Adrenal gland (tissue), 9 donors: ENCODE measurements at regions not wholly inside any gene's neighbourhood (a gene's known extent, or its start where the extent isn't known, plus 50 kb on each side); places are given as distances from the start of the nearest gene placed in this dataset.

ENCODE experiments used
- DNase-seq, 7 donors: peaks; one replicate each; pipeline ENCODE4 v3.0.0-alpha.2; 2019 to 2020
- H3K27ac ChIP-seq, 5 donors: fragments of 200-600 bp; sonication (generic) in 4 of 5; 1 replicate in 3 of 5; 2 replicates in 2 of 5; pipeline versions ENCODE4 v1.5.1 to v1.8.0; 2016 to 2020; ENCODE audit warnings: mild to moderate bottlenecking in 1 of 5
- H3K27me3 ChIP-seq: fragments of 200-600 bp; 2 replicates; pipeline ENCODE4 v1.8.0; 2021
- H3K36me3 ChIP-seq, 2 donors: fragments of 200-600 bp; replicated peaks in 1 of 2; 1 replicate in 1 of 2; 2 replicates in 1 of 2; pipeline versions ENCODE4 v1.5.1 to v1.8.0; 2018 to 2022
- H3K4me1 ChIP-seq, 2 donors: fragments of 200-600 bp; replicated peaks in 1 of 2; 1 replicate in 1 of 2; 2 replicates in 1 of 2; pipeline versions ENCODE4 v1.5.1 to v1.8.0; 2018 to 2021
- H3K4me3 ChIP-seq, 4 donors: fragments of 200-600 bp; sonication (generic) in 3 of 4; one replicate each; pipeline ENCODE4 v1.5.1; 2016 to 2018
- H3K9me3 ChIP-seq, 3 donors: fragments of 200-600 bp; sonication (generic) in 1 of 3; replicated peaks in 1 of 3; 1 replicate in 2 of 3; 2 replicates in 1 of 3; pipeline versions ENCODE4 v1.5.1 to v1.8.0; 2016 to 2021
- CTCF ChIP-seq, 6 experiments: fragments of 450-650 bp in 4 of 6; fragments of 200-600 bp in 2 of 6; sonication (generic) in 1 of 6; IDR thresholded peaks; 1 replicate in 5 of 6; 2 replicates in 1 of 6; pipeline versions ENCODE4 v1.5.1 to v1.8.0; 2016 to 2021; ENCODE audit warnings: antibody characterized with exemption in 6 of 6, mild to moderate bottlenecking in 2 of 6, moderate library complexity in 1 of 6
- POLR2A ChIP-seq, 2 donors: fragments of 450-650 bp; IDR thresholded peaks; one replicate each; pipeline ENCODE4 v1.6.1; 2017; ENCODE audit warnings: antibody characterized with exemption in 2 of 2, mild to moderate bottlenecking in 2 of 2, moderate library complexity in 1 of 2
- WGBS, 4 donors: extraction: QIAGEN DNeasy Blood & Tissue Kit in 2 of 4; methylation state at CpG; one replicate each; pipeline versions ENCODE4 v1.1.5 to v1.1.7; 2013 to 2017; 5-methylcytosine and 5-hydroxymethylcytosine counted together
- intact Hi-C, 2 donors: fragments of 100-400 bp; cut with DNase I; formaldehyde crosslinking; loops; one replicate each; pipeline versions ENCODE4 v1.14.1 to v1.15.0; 2022 to 2023
- donor health status: healthy with polysubstance abuse.
- donor health status: Bipolar disorder and iron deficiency.
- donor health status: DM: yes; HTN: yes; CAD: no.
- donor health status: DM: no; HTN: no; CAD: no.
- donor health status: DM: no; HTN: no; CAD: no.

GRCh38 chrX:26376037-26376708 lies 160.2 kb downstream of the MAGEB5 start:
- Histone ChIP-seq H3K4me3 (no peak overlapping the region), H3K27ac (no peak overlapping the region), H3K4me1 (no peaks in the 10 kb centered on the region), H3K27me3 (peaks cover 4% of the 10 kb centered on the region), H3K9me3 (no peaks in the 10 kb centered on the region), H3K36me3 (no peaks in the 10 kb centered on the region)
- no peak for DNase-seq
- intact Hi-C loops, result no loop called here
- 55 to 56% (median 55%) methylated on average over 5 of the region's 5 CpGs for WGBS, 4 donors
- TF ChIP-seq CTCF (IDR thresholded peaks at IDR 0.05), result no peak
- TF ChIP-seq POLR2A (IDR thresholded peaks at IDR 0.05), result no peak

- H3K4me3 ChIP-seq, result no peak overlapping the region
- WGBS, 4 donors, result 50 to 69% (median 61%) methylated on average over 3 of the region's 3 CpGs
- no peaks in the 10 kb centered on the region for H3K9me3 ChIP-seq
- no peaks in the 10 kb centered on the region for H3K4me1 ChIP-seq
- no peak overlapping the region for H3K27ac ChIP-seq
- no peaks in the 10 kb centered on the region for H3K36me3 ChIP-seq
- intact Hi-C loops, result no loop called here
- peaks cover 4% of the 10 kb centered on the region for H3K27me3 ChIP-seq
- DNase-seq, result no peak
- TF ChIP-seq POLR2A (IDR thresholded peaks at IDR 0.05) (no peak), CTCF (IDR thresholded peaks at IDR 0.05) (no peak)
These were observed 159.4 kb downstream of the MAGEB5 start for GRCh38 chrX:26375346-26375745.

GRCh38 chrX:26373829-26374228 lies 157.9 kb downstream of the MAGEB5 start:
- no peaks in the 10 kb centered on the region for H3K9me3 ChIP-seq
- no peak overlapping the region for H3K4me3 ChIP-seq
- no peak overlapping the region for H3K27ac ChIP-seq
- intact Hi-C loops, result no loop called here
- no peak for TF ChIP-seq POLR2A (IDR thresholded peaks at IDR 0.05)
- TF ChIP-seq CTCF (IDR thresholded peaks at IDR 0.05), result no peak
- 67 to 82% (median 76%) methylated on average over 5 of the region's 5 CpGs for WGBS, 4 donors
- no peak for DNase-seq
- no peaks in the 10 kb centered on the region for H3K36me3 ChIP-seq
- H3K27me3 ChIP-seq, result peaks cover 4% of the 10 kb centered on the region
- no peaks in the 10 kb centered on the region for H3K4me1 ChIP-seq

GRCh38 chrX:26352891-26353430 lies 137.0 kb downstream of the MAGEB5 start:
- intact Hi-C loops, result no loop called here
- TF ChIP-seq POLR2A (IDR thresholded peaks at IDR 0.05), result no peak
- no peak for TF ChIP-seq CTCF (IDR thresholded peaks at IDR 0.05)
- DNase-seq, result no peak
- Histone ChIP-seq H3K36me3 (no peaks in the 10 kb centered on the region), H3K9me3 (no peaks in the 10 kb centered on the region), H3K27me3 (no peaks in the 10 kb centered on the region), H3K27ac (no peak overlapping the region), H3K4me3 (no peak overlapping the region), H3K4me1 (no peaks in the 10 kb centered on the region)
- WGBS, 4 donors, result 58 to 70% (median 63%) methylated on average over 2 to 3 of the region's 3 CpGs
